ENCODE measurements at regions not wholly inside any gene's neighbourhood (a gene's known extent, or its start where the extent isn't known, plus 50 kb on each side); places are given as distances from the start of the nearest gene placed in this dataset.
"Not testable (repeated sequence)": the region's sequence is repeated elsewhere in the genome, so short reads cannot be mapped to it uniquely, and the experiment has no call there.

DNA sequence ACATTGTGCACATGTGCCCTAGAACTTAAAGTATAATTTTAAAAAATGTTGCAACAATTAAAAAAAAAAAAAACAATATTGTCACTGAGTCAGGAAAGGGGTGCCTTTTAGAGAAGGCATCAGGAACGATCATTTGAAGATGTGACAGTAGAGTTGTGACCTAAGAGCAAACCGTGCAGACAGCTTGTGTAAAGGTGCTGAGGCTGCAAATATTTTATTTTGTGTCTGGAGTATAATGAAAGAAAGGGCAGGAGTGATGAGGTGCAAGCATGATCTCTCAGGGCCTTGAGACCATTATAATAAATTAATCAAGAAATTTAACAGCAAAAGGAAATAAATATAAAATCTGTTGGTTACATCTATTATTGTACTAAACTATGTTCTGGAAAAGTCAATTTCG, 1219.7 kb downstream of the OLFM4 start:
- FAIRE-seq (no peak), DNase-seq (ENCODE audit: insufficient read length, low spot score) (no peak)

DNA sequence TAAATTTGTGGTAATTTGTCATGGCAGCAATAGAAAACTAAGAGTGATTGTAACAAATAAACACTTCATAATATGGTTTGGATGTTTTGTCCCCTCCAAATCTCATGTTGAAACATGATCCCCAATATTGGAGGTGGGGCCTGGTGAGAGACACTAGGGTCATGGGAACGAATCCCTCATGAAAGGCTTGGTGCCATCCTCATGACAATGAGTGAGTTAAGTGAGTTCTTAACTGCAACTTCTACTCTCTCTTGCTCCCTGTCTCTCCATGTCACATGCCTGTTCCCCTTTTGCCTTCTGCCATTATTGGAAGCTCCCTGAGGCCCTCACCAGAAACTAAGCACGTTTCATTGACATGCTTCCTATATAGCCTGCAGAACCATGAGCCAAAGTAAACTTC, 1233.2 kb downstream of the OLFM4 start:
- no peak for DNase-seq (ENCODE audit: insufficient read length, low spot score)
- FAIRE-seq: no peak

DNA sequence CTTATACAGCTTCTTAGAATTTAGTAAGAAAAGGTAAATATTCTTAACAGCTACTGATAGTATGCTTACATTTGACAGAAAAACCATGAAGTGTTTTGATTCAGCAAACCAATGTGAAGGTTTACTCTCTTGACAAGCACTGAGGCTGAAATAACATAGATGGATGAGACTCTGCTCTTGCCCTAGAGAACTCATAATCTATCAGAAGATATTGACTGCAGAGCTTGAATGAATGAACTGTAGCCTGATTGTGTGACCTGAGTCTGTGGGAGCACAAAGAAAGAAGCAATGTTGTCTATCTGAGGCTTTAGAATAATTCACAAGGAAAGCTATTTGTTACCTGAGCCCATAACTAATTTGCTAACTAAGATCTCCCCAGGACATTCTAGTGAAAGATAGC, 1235.3 kb downstream of the OLFM4 start:
- FAIRE-seq (no peak), DNase-seq (ENCODE audit: insufficient read length, low spot score) (no peak)

DNA sequence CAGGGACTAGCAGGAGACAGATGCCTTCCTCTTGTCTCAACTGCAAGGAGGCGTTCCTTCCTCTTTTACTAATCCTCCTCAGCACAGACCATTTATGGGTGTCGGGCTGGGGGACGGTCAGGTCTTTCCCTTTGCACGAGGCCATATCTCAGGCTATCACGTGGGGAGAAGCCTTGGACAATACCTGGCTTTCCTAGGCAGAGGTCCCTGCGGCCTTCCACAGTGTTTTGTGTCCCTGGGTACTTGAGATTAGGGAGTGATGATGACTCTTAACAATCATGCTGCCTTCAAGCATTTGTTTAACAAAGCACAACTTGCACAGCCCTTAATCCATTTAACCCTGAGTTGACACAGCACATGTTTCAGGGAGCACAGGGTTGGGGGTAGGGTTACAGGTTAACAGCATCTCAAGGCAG, 1238.6 kb downstream of the OLFM4 start:
- FAIRE-seq; DNase-seq (ENCODE audit: insufficient read length, low spot score): not testable (repeated sequence)

DNA sequence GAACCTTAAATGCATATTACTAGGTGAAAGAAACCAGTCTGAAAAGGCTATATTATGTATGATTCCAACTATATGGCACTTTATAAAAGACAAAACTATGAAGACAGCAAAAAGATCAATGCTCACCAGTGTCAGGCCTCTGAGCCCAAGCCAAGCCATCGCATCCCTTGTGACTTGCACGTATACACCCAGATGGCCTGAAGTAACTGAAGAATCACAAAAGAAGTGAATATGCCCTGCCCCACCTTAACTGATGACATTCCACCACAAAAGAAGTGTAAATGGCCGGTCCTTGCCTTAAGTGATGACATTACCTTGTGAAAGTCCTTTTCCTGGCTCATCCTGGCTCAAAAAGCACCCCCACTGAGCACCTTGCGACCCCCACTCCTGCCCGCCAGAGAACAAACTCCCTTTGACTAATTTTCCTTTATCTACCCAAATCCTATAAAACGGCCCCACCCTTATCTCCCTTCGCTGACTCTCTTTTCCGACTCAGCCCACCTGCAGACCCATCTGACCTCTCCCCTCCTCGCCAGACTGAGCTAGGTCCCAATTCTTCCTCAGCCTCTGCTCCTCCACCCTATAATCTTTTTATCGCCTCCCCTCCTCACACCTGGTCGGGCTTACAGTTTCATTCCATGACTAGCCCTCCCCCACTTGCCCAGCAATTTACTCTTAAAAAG, 1239.5 kb downstream of the OLFM4 start:
- DNase-seq (ENCODE audit: insufficient read length, low spot score); FAIRE-seq: not testable (repeated sequence)

DNA sequence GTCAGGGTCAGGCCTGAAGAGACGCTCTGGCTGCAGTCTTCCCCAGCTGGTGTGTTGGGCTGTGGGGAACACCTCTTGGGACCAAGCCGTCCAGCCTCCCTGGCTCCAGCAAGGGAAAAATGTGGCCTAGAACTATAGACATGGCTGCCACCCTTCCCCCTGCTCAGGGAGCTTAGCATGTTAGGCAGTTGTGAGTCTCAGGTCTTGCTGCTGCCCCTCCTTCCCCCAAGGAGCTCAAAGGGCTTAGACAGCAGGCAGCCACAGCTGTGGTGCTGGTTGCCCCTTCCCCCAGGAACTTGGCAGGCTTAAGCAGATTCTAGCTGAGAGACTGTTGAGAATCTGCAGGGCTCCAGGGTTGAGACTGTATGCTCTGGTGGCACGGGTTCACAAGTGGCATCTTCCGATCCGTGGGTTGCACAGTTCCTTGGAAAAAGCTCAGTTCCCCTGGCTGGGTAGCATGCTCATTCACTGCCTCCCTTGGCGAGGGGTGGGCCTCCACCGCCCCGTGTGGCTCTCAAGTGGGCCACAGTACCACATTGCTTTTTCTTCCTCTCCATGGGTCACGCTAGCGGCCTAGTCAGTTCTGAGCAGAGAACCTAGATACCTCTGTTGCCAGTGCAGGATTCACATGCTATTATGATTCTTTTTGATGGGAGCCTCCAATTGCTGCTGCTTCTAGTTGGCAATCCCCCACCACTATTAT, 1258.6 kb downstream of the OLFM4 start:
- FAIRE-seq (no peak), DNase-seq (ENCODE audit: insufficient read length, low spot score) (no peak)

DNA sequence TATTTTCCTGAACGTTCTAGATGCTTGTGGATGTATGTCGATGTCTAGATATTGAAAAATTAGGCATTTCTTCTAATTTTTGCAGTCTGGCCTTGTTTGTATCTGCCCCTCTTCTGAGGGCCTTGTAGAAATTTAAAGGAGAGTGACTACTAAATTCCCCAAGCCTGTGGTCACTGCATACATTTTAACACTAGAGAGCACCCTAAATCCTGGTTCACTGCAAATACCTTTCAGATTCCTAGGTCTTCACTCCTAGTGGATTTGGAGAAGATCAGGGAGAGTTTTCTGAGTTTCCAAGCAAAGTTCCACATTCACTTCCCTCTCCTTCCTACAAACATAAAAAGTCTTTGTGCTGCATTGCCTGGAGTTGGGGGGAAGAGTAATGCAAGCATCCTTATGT, 1272.5 kb downstream of the OLFM4 start:
- no peak for FAIRE-seq
- DNase-seq (ENCODE audit: insufficient read length, low spot score): no peak

DNA sequence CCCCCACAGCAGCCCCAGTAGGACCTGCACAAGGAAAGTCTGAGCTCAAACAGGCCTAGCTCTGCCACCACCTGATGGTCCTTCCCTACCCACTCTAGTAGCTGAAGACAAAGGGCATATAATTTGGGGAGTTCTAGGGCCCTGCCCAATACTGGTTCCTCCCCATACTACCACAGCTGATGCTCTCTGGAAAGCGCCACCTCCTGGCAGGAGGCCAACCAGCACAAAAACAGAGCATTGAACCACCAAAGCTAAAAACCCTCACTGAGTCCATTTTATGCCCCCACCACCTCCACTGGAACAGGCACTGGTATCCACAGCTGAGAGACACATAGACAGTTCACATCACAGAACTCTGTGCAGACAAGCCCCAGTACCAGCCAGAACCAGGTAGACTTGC, 1276.8 kb downstream of the OLFM4 start:
- DNase-seq (ENCODE audit: insufficient read length, low spot score) (no peak), FAIRE-seq (no peak)

DNA sequence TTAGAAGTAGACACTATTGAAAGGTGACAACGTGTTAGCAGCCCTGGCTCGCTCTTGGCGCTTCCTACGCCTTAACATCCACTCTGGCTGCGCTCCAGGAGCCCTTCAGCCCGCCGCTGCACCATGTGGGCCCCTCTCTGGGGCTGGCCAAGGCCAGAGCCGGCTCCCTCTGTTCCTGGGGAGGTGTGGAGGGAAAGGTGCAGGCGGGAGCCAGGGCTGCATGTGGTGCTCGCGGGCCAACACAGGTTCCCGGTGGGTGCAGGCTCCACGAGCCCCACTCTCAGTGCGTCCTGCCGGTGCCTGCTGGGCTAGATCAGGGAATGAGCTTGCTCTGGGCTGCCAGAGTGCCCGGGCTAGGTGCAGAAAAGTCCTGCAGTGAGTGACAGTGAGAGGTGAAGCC, 1284.3 kb downstream of the OLFM4 start:
- DNase-seq (ENCODE audit: insufficient read length, low spot score) (no peak), FAIRE-seq (no peak)

DNA sequence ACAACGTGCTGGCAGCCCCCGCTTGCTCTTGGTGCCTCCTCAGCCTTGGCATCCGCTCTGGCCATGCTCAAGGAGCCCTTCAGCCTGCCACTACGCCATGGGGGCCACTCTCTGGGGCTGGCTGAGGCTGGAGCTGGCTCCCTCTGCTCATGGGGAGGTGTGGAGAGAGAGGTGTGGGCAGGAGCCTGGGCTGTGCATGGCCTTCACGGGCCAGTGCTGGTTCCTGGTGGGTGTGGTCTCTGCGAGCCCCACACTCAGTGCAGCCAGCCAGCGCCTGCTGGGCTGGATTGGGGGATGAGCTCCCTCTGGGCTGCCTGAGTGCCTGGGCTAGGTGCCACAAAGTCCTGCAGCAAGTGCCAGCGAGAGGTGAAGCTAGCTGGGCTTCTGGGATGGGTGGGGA, 1289.1 kb downstream of the OLFM4 start:
- no peak for DNase-seq (ENCODE audit: insufficient read length, low spot score)
- no peak for FAIRE-seq

DNA sequence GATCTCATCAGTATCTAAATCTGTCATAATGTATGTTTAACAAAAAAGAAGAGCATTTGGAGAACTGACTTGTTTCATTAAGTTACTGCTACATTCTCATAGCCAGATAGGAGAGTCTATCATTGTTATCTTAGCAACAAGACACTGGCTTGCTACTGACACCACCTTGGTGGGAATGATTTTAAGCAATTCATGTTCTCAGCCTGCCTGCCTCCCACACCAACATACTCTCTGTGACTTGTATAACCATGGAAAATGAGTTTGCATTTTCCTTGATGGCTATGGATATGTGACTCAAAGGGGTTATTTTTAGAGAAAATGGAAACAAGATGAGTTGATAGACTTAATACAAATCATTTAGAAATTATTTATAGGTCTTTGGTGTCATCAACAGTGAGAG, 1308.9 kb downstream of the OLFM4 start:
- no peak for FAIRE-seq
- no peak for DNase-seq (ENCODE audit: insufficient read length, low spot score)

DNA sequence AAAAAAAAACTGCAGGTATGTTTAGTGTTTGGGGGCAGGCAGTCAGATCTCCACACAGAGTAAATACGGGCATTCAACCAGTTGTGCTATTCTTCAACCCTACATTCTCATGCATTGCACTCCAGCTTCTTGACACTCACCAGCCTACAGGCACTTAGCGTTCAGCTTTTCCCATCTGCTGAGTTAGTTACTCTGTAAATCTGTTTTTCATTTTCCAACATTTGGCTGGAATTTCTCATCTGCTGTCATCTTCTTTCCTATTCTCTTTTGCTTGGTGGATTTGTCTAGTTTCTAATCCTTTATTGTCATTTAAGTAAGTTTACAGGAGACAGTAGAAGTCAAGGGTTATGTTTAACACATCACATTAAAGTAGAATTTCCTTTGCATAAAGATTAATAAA, 1318.9 kb downstream of the OLFM4 start:
- no peak for FAIRE-seq
- no peak for DNase-seq (ENCODE audit: insufficient read length, low spot score)

DNA sequence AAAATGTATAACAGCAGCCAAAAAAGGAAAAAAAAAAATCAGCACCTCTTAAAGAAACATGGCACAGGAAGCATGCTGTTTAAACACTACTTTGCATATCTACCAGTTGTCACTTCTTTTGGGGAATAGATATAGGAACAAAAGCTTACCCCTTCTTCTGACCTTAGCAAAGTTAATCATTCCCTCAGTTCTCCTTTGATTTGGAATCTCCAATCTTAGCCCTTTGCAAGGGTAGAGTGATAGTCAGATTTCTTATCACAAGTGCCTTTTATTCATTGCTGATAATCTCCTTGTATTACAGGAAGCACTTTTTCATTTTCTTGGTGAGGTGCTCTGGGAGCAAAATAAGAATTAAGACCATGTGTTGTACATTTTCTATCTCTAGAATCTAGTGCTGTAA, 1327.6 kb downstream of the OLFM4 start:
- DNase-seq (ENCODE audit: insufficient read length, low spot score): no peak

DNA sequence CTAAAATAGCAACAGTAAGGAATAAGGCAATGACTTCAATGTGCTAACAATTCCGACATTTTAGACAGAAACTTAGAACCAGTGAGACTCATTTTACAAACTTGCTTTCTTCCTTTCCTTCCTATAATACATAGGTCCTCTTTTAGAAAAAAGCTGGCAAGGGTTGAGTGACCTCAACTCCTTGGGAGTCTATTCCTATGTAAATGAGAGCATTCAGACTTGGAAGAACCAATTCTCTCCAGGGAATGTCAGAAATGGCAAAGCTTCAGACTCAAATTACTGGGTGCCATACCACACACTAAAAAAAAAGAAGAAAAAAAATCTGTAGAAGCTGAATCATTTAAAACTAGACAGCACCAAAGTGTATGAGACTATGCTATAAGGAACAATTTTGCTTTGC, 1328.2 kb downstream of the OLFM4 start:
- no peak for FAIRE-seq
- DNase-seq (ENCODE audit: insufficient read length, low spot score): no peak

More for the DNA sequence above, 1327.6 kb downstream of the OLFM4 start:
- no peak for FAIRE-seq

DNA sequence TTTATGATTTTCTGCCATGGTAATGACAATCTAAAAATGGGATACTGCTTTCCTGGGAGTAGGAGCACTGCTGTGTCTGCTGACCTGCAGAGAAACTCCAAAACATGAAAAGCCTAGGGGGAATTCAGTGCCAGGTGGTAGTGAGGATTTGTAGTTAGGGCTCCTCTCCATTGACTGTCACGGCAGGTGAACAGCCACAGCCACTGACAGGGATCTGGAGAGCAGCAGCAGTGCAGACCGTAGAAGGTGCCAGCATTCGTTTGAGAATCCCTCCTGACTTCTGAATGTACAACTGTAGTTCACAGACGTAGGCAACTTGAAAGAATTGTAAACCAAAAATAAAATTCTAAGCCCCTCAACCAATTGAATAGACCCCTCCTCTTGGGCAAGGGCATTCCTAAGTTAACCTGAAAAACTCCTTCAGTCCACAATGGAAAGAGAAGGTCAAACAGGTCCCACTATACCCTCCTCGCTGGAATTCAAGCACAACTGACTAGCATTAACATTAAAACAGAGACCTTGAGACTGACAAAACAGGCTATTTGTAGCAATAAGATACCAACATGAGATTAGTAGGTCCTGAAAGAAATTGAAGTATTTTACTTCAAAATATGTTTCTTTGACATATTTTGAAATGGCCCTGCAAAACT, 1328.8 kb downstream of the OLFM4 start:
- DNase-seq (ENCODE audit: insufficient read length, low spot score) (no peak), FAIRE-seq (no peak)

DNA sequence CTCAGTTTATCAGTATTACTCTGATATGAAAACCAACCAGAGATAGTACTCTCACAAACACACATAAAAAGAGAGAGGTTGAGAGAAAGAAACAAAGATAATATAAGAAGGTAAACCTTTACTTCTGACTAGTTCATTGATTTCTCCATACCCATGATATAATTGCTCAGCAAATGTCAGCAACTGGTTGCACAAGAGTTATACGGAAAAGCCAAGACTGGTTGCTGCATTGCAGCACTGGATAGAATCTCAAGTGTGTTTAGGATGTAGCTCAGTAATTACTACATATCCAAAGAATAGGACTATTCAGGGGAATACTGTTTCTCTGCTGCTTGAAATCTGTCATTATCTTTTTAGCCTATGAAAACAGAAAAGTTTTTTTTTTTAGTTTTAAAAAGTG, 1332.8 kb downstream of the OLFM4 start:
- DNase-seq (ENCODE audit: insufficient read length, low spot score) (no peak), FAIRE-seq (no peak)

DNA sequence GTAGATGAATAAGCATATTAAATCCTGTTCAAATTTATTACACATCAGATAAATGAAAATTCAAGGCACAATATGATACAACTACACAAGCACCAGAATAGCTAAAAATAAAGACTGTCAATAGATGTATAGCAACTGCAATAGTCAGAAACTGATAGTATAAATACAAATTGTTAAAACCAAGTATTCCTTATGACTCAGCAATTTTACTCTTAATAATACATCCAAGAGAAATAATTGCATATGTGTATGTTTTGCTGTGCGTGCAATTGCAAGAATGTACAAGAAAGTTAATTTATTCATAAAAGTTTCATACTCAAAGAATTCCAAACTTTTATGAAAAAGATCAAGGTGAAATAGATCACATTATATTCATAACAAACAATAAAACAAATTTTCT, 1338.1 kb downstream of the OLFM4 start:
- no peak for FAIRE-seq
- no peak for DNase-seq (ENCODE audit: insufficient read length, low spot score)

DNA sequence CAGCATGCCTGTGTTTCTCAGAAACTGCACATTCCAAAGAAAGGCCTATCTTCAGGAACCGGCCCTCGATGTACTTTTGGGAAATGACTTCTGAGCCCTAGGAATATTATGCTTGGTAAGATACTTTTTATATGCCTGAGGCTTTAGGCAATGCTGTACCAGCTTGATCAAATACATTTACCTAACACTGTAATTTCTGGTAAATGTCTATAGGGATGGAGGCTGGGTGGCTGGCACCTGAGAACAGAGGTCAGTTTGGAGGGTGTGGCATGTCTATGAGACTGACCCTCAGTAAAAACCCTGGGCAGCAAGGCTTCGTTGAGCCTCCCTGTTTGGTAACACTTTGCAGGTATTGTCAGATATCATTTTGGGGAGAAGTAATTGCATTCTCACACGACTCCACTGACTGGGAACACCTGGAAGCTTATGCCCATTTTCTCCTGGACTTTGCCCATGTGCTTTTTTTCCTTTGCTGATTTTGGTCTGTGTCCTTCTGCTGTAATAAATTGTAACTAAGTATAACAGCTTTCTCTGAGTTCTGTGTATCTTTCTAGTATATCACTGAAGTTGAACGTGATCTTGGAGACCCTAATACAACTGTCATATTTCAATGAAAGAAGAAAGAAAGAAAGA, 1339.1 kb downstream of the OLFM4 start:
- FAIRE-seq: no peak
- no peak for DNase-seq (ENCODE audit: insufficient read length, low spot score)

DNA sequence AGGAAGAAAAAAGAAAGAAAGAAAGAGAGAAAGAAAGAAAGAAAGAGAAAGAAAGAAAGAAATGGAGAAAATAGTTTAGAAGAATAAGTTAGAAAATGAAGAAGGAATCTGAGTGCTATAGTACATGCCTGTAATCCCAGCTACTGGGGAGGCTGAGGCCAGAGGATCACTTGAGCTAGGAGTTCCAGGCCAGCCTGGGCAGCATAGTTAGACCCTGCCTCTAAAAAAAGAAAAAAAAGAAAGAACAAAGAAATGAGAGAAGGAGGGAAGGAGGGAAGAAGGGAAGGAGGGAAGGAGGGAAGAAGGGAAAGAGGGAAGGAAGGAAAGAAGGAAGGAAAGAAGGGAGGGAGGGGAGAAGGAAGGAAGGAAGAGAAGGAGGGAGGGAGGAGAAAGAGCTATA, 1339.8 kb downstream of the OLFM4 start:
- DNase-seq (ENCODE audit: insufficient read length, low spot score) (no peak), FAIRE-seq (no peak)

DNA sequence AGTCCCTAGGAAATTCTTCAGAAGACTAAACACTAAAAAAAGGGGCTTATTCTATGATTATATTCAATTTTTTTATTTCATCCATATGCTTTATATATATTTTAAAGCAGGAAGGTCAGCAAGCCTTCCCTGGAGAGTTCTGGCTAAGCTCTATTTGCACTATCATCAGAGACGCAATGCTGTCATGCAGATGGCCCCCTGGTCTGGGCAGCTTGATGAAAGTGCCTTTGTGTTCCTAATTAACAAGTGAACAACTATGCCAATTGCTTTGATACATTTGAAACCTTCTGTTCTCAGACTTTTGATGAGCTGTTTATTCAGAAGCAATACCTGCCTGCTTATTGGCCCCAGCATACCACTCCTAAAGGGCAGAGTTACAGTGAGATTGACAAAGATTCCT, 1344.6 kb downstream of the OLFM4 start:
- no peak for FAIRE-seq
- DNase-seq (ENCODE audit: insufficient read length, low spot score): no peak

DNA sequence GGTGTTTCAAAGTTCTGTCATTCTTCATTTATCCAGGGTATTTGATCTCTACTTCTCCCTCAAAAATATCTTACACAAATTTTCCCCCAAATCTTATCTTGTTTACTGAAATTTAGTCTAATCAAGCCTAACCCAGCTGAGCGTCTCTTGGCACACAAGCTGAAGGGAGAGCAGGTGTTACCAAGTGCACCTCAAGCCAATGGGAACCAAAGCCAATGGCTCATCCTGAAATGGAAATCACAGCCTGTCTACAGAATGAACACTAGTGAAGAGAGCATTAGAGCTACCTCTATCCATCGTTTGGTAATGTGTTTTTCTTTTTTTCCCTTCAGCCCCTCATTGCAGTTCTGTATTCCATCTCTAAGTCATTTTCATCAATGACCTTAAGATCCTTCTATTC, 1350.8 kb downstream of the OLFM4 start:
- no peak for DNase-seq (ENCODE audit: insufficient read length, low spot score)
- FAIRE-seq: no peak

DNA sequence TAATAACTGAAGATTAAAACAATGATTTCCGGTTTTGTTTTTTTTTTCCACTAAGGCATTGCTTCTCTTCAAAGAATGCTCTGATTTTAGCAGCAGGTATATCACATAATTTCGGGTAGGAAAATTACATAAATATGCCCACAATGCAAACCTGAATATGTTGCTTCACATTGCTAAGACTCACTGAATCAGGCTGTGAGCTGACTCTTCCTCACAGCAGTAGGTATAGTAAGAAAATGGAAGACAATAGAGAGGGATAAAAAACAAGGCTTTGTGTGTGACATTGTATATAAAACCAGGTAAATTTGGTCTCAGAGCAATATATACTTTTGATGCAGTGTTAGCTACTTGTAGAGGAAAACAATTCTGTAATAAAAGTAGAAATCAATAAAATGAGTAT, 1355.0 kb downstream of the OLFM4 start:
- DNase-seq (ENCODE audit: insufficient read length, low spot score) (no peak), FAIRE-seq (no peak)
